Lower leg skin (tissue), 3 donors: ENCODE measurements at regions not wholly inside any gene's neighbourhood (a gene's known extent, or its start where the extent isn't known, plus 50 kb on each side); places are given as distances from the start of the nearest gene placed in this dataset.

Experiments
- POLR2A ChIP-seq, 2 donors: fragments of 450-650 bp; IDR thresholded peaks; one replicate each; pipeline ENCODE4 v1.6.1; 2016 to 2017; ENCODE audit warnings: antibody characterized with exemption in 2 of 2, mild to moderate bottlenecking in 1 of 2, moderate library complexity in 1 of 2
- TF ChIP-seq, protein P1 (sequence below), 3 donors: fragments of 450-650 bp; IDR thresholded peaks; one replicate each; pipeline ENCODE4 v1.5.1; 2016; ENCODE audit warnings: antibody characterized with exemption in 3 of 3, mild to moderate bottlenecking in 3 of 3, moderate library complexity in 2 of 3

DNA sequence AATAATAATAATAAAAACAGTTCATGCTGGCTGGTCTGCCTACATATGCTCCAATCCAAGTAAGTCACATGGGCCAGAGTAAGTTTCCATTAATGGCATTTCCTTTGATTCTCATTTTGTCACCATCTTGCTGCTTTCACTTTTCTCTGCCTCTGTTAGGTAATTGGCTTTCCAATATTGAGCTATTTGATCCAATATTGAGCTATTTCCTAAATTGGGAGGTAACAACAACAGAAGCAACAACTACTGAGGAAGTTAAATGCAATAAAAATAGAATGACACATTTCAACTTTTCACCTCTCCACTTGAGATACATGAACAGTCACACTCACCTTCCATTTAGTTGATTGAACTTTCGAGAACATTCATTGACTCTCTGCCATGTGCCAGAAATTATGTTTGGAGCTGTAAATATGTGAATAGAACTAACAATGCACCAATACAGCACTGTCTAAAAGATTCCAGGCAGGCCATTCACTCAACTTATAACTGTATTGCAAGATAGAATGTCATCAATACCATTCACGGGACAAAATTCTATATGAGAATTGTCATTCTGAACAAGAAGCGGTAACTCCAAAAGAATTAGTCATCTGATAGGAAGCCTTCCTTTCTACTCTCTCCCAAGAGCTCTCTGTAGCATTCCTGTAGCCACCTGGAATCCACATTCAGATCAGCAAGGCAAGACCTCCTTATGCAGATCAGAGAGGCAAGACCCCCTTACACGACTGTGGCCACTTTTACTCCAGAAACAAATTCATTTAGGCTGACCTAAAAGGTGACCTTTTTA lies 136.4 kb downstream of the PHLDA1 start:
- TF ChIP-seq, protein P1, sequence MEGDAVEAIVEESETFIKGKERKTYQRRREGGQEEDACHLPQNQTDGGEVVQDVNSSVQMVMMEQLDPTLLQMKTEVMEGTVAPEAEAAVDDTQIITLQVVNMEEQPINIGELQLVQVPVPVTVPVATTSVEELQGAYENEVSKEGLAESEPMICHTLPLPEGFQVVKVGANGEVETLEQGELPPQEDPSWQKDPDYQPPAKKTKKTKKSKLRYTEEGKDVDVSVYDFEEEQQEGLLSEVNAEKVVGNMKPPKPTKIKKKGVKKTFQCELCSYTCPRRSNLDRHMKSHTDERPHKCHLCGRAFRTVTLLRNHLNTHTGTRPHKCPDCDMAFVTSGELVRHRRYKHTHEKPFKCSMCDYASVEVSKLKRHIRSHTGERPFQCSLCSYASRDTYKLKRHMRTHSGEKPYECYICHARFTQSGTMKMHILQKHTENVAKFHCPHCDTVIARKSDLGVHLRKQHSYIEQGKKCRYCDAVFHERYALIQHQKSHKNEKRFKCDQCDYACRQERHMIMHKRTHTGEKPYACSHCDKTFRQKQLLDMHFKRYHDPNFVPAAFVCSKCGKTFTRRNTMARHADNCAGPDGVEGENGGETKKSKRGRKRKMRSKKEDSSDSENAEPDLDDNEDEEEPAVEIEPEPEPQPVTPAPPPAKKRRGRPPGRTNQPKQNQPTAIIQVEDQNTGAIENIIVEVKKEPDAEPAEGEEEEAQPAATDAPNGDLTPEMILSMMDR (IDR thresholded peaks at IDR 0.05) = no peak
- TF ChIP-seq POLR2A (IDR thresholded peaks at IDR 0.05) = no peak
